Stimulated activated CD4-positive, alpha-beta T cell treated with anti-CD3 and anti-CD28 coated beads, Interleukin-4, amount 100 ng/mL, for 48 hours (primary cell): ENCODE measurements at regions not wholly inside any gene's neighbourhood (a gene's known extent, or its start where the extent isn't known, plus 50 kb on each side); places are given as distances from the start of the nearest gene placed in this dataset.

Experiments used
- DNase-seq, 2 donors: peaks; one replicate each; pipeline ENCODE4 v3.0.0-alpha.2; 2020; ENCODE audit warnings: low read depth in 2 of 2

DNA sequence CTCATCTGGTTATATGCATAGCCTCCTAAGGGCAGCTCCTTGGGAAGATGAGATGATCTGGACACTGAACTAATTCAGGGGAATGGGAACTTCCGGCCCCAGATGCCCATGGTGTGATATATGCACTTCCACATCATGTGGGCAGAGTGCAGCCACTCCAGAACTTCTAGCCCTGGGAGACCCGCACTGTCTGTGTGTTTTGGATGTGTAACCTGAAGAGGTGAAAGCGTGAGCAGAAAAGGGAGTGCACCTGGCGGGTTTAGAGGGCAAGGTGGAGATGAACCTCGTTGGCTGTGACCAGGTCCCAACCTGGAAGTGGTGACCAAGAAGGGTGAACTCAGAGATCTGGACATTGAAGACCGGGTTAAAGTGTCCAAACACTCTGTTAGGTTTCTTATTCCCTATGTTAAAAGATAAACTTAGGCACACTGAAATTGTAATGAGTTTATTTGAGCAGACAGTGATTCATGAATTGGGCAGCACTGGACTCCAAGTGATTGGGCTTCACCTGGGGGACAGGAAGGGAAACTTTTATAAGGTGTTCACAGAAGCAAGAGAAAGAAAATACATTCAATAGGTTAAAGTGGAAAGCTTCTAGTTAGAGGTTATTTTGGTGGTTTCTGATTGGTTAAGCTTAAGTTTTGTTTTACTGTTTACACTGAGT, 296.2 kb upstream of the SKOR2 start:
- no peak for DNase-seq

DNA sequence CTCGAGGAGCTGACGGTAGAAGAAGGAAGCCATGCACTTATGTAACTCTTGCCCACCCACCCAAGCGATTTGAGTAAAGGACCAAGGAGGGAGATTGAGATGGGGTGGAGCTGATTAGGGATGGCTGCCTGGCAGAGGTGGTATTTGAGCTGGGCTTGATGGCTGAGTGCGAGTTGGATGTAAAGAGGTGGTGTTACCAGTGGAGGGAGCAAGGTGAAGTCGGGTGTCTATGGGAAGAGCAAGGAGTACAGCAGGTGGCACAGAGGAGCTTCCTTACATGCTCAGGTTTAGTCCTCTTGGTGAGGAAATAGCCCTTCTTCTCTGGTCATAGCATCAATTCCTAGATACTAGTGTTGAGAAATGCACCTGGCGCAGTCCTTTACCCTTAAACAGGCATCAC, 294.2 kb upstream of the SKOR2 start:
- DNase-seq, result no peak

- DNase-seq, result no peak
These were observed 291.6 kb upstream of the SKOR2 start for GRCh38 chr18:47543080-47543479.

DNA sequence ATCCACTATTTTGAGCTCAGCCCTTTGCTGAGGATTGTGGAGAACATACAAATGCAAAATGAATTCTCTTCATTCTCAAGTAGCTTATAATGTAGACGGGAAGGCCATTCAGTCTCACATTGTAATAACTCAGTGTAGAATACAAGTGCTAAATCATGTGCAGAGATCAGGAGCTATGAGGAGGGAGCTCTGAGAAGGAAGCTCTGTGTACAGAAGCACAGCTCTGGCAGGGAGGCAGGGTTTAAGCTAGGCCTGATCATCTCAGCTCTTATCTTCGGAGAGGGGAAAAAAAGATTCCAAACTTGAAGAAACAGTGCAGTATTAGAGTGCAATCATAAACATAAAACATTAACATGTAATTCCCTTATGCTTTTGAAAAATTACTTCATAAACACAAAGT, 291.1 kb upstream of the SKOR2 start:
- DNase-seq, result no peak

GRCh38 chr18:47531717-47532116, 280.3 kb upstream of the SKOR2 start:
- no peak for DNase-seq

- DNase-seq, result no peak
These were observed 279.2 kb upstream of the SKOR2 start for GRCh38 chr18:47530695-47531094.

DNA sequence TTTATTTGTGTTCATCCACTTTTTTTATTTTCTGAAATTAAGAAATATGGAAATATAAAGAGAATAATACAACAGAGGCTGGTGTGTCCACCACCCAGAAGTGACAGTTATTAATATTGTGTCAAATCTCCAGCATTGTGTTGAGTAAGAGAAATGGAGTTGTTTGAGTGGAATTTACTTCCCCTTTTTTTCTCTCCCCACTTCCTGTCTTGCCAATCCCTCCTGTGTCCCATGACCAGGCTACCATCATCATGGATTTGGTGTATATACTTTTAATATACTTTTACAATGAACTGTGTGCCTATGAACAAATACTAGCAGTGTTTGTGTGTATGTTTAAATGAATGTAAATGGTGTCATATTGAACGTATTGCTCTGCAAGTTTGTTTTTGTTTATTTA, 276.9 kb upstream of the SKOR2 start:
- no peak for DNase-seq

- no peak for DNase-seq
These were observed 274.7 kb upstream of the SKOR2 start for GRCh38 chr18:47526147-47526546.

GRCh38 chr18:47522359-47522758, 270.9 kb upstream of the SKOR2 start:
- DNase-seq, result no peak

DNA sequence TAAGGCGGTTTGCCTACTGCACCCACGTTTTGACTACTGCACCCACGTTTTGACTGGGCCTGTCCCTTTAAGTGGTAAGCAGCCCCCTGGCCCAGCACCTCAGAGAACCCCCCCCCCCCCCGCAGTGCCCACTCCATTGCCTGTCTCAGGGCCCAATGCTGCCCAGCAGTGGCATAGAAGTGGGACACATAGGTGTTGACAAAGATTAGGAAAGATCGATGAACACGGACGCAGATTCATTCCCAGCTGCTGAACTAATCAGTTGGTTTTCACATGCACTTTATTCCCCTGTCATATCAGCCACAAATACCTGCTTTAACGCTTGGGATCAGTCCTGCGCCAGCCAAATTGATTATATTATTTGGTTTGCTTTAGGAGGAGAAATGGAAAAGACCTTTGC, 268.8 kb upstream of the SKOR2 start:
- no peak for DNase-seq

DNA sequence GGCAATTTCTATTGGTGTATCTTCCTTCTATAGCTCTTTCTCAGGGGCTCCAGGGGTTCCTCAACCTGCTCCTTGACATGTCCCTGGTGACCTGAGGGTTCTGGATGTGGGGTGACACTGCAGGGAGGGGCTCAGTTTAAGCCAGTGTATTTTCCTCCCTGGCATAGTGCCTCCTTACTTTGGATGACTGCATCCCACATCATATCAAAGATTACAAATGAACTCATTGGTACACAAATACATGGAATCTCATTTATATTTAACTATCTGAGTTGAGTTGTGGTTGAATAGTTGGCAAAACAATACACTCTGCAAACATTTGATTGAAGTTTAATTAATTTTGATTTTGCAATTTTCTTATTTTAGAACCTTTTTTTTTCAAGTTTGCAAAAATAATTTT, 268.2 kb upstream of the SKOR2 start:
- DNase-seq, result no peak

DNA sequence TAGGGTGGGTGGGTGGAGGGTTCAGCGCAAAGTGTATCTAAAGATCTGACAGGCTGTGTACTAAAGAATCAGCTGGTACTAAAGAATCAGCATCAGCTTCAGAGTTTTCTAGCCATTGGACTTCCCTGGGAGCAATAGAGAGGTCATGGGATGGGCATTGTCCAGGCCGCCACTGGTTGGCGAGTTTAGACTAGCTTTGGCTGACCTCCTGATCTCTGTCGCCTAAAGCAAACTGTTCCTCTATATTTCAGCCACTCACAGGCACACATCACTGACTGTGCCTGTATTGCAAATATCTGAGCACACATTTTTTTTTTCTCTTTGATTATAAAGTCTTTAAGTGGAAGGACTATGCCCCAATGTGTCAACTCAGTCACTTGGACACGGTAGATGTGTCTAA, 267.8 kb upstream of the SKOR2 start:
- DNase-seq, result no peak

DNA sequence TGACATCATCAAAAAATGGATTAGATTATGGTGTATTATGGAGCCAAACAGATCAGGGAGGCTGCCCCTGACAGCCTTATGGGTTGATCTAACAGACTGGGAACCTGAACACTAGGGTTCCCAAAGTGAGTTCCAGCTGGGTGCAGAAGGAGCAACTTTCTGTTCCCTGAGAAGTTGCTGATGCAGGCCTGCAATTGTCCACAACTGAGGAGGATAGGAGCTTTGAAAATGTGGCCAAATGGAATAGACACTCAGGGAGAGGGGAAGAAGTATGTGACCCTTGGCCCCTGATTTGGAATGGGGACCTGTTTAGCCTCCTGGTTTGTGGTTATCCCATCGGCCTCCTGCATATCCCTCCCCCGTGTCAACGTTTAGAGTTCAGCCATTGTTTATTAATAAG, 262.2 kb upstream of the SKOR2 start:
- DNase-seq, result no peak

DNA sequence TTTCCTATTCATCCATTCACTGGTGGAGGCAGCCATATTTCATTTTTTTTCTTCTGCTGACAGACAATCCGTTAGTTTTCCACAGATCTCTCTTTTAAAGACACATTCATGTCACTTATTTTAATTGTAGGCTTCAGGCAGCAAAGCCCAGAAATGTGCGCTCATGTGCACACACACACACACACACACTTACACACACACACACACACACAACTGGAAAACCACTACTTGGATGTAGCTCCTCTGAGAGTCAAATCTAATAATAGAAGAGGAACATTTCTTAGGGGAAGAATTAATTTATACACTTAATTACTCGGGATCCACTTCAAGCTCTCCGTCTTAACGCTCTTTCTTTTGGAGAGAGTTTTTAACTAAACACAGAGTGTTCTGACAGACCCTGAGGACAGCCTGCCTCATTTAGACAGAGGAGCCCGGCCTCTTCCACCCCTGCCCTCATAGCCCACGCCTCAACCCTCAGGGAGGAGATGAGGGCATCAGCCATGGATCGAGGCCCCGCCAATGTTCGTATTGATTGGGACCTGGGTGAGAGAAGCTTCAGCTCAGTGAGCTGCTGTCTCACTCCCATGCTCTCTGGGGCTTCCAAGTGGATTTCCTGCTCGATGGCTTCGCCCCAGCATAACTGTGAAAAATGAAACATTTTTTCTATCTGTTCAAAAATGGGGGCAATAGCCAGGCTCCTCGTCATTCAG, 261.4 kb upstream of the SKOR2 start:
- no peak for DNase-seq

DNA sequence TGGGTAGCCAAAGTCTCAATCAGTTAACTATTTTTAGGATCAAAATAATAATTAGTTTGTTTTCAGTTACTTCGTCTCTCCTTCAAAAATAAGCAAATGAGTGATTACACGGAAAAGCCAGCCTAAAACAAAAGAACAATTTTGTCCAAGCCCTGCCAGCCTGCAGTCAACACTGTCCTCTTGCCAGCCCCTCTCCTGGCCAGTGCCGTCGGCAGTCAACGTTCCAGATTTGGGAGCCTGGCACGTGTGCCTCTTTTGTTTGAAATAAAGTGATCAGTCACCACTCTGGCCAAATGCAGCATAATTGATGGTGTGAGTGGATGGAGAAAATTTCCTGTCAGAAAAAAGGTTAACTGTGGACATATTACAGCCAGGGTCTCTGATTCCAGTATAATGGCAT, 260.6 kb upstream of the SKOR2 start:
- no peak for DNase-seq

GRCh38 chr18:47510831-47511230, 259.4 kb upstream of the SKOR2 start:
- DNase-seq, result no peak

- DNase-seq, result no peak
These were observed 256.2 kb upstream of the SKOR2 start for GRCh38 chr18:47507651-47508050.

DNA sequence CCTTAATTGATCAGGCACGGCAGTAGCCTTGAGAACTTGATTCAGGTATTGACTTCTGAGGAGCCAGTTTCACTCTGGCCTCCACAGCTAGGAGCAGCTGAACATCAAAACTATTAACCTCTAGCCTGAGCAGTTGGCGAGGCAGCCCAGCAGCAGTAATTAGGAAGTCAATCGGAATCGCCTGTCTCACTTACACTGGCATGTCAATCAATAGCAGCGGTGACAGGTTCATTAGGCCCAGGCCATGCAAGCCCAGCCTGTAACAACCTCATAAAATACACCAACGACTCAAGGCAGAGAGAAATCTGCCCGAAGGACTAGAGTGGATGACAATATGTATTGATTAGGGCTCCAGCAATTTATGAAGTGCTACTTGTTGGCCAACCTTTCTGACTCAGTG, 255.4 kb upstream of the SKOR2 start:
- DNase-seq, result no peak

DNA sequence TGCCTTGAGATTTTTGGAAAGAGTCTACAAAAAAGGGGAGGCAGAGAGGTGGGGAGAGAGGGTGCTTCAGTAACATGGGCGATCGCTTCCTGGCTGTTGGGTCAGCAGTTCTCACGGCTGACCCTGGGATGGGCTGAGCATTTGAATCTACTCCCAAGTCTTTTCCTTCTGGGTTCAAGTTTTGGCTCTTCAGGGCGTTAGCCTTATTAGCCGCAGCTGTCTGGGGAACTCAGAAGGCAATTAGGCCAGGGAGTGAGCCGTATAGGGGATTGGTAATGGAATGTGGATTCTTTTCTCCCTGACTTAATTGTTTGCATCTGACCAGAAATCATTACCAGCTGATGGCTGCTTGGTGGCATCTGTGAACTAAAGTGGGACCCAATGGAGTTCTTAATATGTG, 250.5 kb upstream of the SKOR2 start:
- no peak for DNase-seq

DNA sequence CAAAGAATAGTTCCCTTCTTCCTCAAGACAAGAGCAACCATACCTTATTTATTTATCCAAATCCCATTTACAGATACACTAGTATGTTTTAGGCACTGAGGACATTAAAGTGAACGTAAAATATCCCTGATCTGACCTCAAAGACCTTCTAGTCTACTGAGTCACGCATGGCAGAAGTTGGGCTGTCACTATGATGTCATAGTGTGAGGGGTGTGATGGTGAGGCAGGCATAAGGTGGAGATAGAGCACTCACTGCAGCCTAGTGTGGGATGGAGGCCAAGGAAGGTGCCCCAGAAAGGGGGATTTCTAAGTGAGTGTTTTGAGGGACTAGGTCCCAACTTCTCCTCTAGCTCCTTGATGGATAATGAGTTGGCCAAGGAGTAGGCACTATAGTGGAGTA, 249.5 kb upstream of the SKOR2 start:
- no peak for DNase-seq

DNA sequence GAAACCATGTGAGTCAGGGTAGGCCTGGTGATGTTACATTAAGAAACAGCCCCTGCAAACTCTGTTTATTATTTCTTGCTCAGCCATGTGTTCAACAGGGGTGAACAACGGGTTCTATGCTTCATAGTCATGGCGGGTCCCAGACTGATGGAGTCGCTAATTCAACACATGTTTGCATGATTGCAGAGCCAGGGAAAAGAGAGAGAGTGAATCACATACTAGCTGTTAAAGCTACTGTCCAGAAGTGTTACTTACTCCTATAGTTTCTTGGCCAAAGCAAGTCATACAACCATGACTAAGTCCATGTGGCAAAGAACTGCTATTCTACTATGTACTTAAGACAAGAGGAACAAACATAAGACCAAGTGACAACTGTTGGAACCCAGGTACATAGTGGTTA, 241.2 kb upstream of the SKOR2 start:
- no peak for DNase-seq

GRCh38 chr18:47490882-47491281, 239.4 kb upstream of the SKOR2 start:
- DNase-seq, result no peak

- DNase-seq, result no peak
These were observed 233.8 kb upstream of the SKOR2 start for GRCh38 chr18:47485221-47485797.

- DNase-seq, result no peak
These were observed 232.6 kb upstream of the SKOR2 start for GRCh38 chr18:47484068-47484467.
